H1 (cell line): ENCODE measurements at regions not wholly inside any gene's neighbourhood (a gene's known extent, or its start where the extent isn't known, plus 50 kb on each side); places are given as distances from the start of the nearest gene placed in this dataset.

Experiments
- CTCF ChIA-PET: fragments of 300-600 bp; sonication (Branson Sonifier 250); formaldehyde crosslinking; loops from one replicate; lab custom pipeline; 2021; ENCODE audit not compliant: partially characterized antibody; lab: Charles Lee
- POLR2A ChIA-PET: fragments of 300-600 bp; sonication (Branson Sonifier 250); formaldehyde crosslinking; loops from one replicate; lab custom pipeline; 2021; ENCODE audit warnings: inconsistent platforms; ENCODE audit not compliant: partially characterized antibody; lab: Charles Lee
- DNase-seq, 2 experiments: peaks; one replicate each; pipeline versions ENCODE4 v3.0.0 to v3.0.0-alpha.2; 2010 to 2022; ENCODE audit warnings: low spot score in 2 of 2, low read depth in 1 of 2, mixed read lengths in 1 of 2
- FAIRE-seq: peaks from 2 replicates; lab custom pipeline; 2011; peaks lifted over from hg19 to GRCh38; lab: Jason Lieb, UNC
- H2AFZ ChIP-seq: 2 replicates; pipeline ENCODE4 v1.8.1; 2012; ENCODE audit warnings: low read length, inconsistent platforms
- H2AK5ac ChIP-seq: 2 replicates; pipeline ENCODE4 v1.6.1; 2013; ENCODE audit warnings: low read depth, low read length
- H2BK120ac ChIP-seq: replicated peaks from 2 replicates; pipeline ENCODE3; 2013; ENCODE audit warnings: low read depth, low read length, inconsistent platforms
- H2BK12ac ChIP-seq: 2 replicates; pipeline ENCODE4 v1.6.1; 2013; ENCODE audit warnings: low read depth, low read length
- H2BK15ac ChIP-seq: 2 replicates; pipeline ENCODE4 v1.6.1; 2013; ENCODE audit warnings: low read length
- H2BK20ac ChIP-seq: 2 replicates; pipeline ENCODE4 v1.6.1; 2013; ENCODE audit warnings: low read length
- H2BK5ac ChIP-seq: 2 replicates; pipeline ENCODE4 v1.6.1; 2013; ENCODE audit warnings: low read depth, low read length
- H3K14ac ChIP-seq: 2 replicates; pipeline ENCODE4 v1.6.1; 2013; ENCODE audit warnings: inconsistent platforms; ENCODE audit not compliant: insufficient read length
- H3K18ac ChIP-seq: 2 replicates; pipeline ENCODE4 v1.6.1; 2013; ENCODE audit warnings: low read length; ENCODE audit errors: extremely low read depth
- H3K23ac ChIP-seq: 2 replicates; pipeline ENCODE4 v1.6.1; 2013; ENCODE audit warnings: inconsistent platforms; ENCODE audit not compliant: insufficient read length
- H3K23me2 ChIP-seq: 2 replicates; pipeline ENCODE4 v1.6.1; 2013; ENCODE audit warnings: low read depth, low read length
- H3K27ac ChIP-seq: 2 replicates; pipeline ENCODE4 v1.6.1; 2011; ENCODE audit warnings: low read depth, low read length, inconsistent platforms
- H3K27me3 ChIP-seq, 4 experiments: replicated peaks in 1 of 4; 1 replicate in 1 of 4; 2 replicates in 3 of 4; pipeline versions ENCODE4 v1.6.1 to v1.8.1; 2011 to 2013; ENCODE audit warnings: low read length in 3 of 4, mild to moderate bottlenecking in 3 of 4, inconsistent platforms in 2 of 4, mixed read lengths in 2 of 4, moderate library complexity in 1 of 4; ENCODE audit not compliant: control insufficient read depth in 3 of 4, insufficient read depth in 3 of 4; ENCODE audit errors: extremely low read depth in 1 of 4
- H3K36me3 ChIP-seq, 4 experiments: 2 replicates each; pipeline versions ENCODE4 v1.6.1 to v1.8.1; 2011 to 2013; ENCODE audit warnings: mild to moderate bottlenecking in 4 of 4, low read length in 3 of 4, moderate library complexity in 2 of 4, control low read depth in 1 of 4, inconsistent platforms in 1 of 4; ENCODE audit not compliant: insufficient read depth in 4 of 4, control insufficient read depth in 2 of 4
- H3K4ac ChIP-seq: replicated peaks from 2 replicates; pipeline ENCODE3; 2013; ENCODE audit warnings: low read length, low read depth, mixed read lengths, inconsistent platforms; ENCODE audit not compliant: insufficient read length
- H3K4me1 ChIP-seq, 4 experiments: replicated peaks in 1 of 4; 1 replicate in 1 of 4; 2 replicates in 3 of 4; pipeline versions ENCODE4 v1.6.1 to v1.8.1; 2011 to 2013; ENCODE audit warnings: low read length in 3 of 4, inconsistent platforms in 2 of 4, mixed read lengths in 1 of 4; ENCODE audit not compliant: insufficient read depth in 4 of 4, control insufficient read depth in 3 of 4
- H3K4me2 ChIP-seq, 2 experiments: 2 replicates each; pipeline versions ENCODE4 v1.6.1 to v1.8.1; 2011 to 2013; ENCODE audit warnings: low read depth in 2 of 2, low read length in 2 of 2, control low read depth in 1 of 2, inconsistent platforms in 1 of 2, mild to moderate bottlenecking in 1 of 2; ENCODE audit not compliant: insufficient read depth in 1 of 2
- H3K4me3 ChIP-seq, 4 experiments: fragments of 200-600, 300-600 bp in 1 of 4; sonication (generic), shearing (Covaris generic), sonication (Bioruptor Twin) in 1 of 4; 2 replicates each; pipeline versions ENCODE4 v1.5.1 to v1.8.1; 2011 to 2016; ENCODE audit warnings: low read length in 4 of 4, low read depth in 3 of 4, control low read depth in 2 of 4, inconsistent platforms in 2 of 4, mild to moderate bottlenecking in 2 of 4, mixed read lengths in 1 of 4, moderate library complexity in 1 of 4; ENCODE audit not compliant: insufficient read depth in 2 of 4; ENCODE audit errors: extremely low read depth in 1 of 4
- H3K56ac ChIP-seq: replicated peaks from 2 replicates; pipeline ENCODE3; 2013; ENCODE audit warnings: low read depth, mild to moderate bottlenecking, mixed read lengths, low read length, inconsistent platforms; ENCODE audit not compliant: insufficient read length
- H3K79me1 ChIP-seq: 2 replicates; pipeline ENCODE4 v1.6.1; 2013; ENCODE audit warnings: low read depth, low read length, control low read depth
- H3K79me2 ChIP-seq, 2 experiments: 2 replicates each; pipeline versions ENCODE4 v1.6.1 to v1.8.1; 2012 to 2013; ENCODE audit warnings: low read length in 2 of 2, mild to moderate bottlenecking in 2 of 2, inconsistent platforms in 1 of 2; ENCODE audit not compliant: insufficient read depth in 2 of 2, control insufficient read depth in 1 of 2
- H3K9ac ChIP-seq, 4 experiments: replicated peaks in 1 of 4; 1 replicate in 1 of 4; 2 replicates in 3 of 4; pipeline versions ENCODE4 v1.6.1 to v1.8.1; 2011 to 2013; ENCODE audit warnings: low read depth in 3 of 4, low read length in 3 of 4, control low read depth in 2 of 4, mild to moderate bottlenecking in 2 of 4, moderate library complexity in 2 of 4, inconsistent platforms in 1 of 4; ENCODE audit errors: extremely low read depth in 1 of 4
- H3K9me3 ChIP-seq, 2 experiments: 2 replicates each; pipeline versions ENCODE4 v1.6.1 to v1.8.1; 2012 to 2013; ENCODE audit warnings: mild to moderate bottlenecking in 2 of 2, moderate library complexity in 2 of 2, control low read depth in 1 of 2, inconsistent platforms in 1 of 2, low read depth in 1 of 2, low read length in 1 of 2, mixed read lengths in 1 of 2; ENCODE audit not compliant: insufficient read depth in 2 of 2
- H4K20me1 ChIP-seq, 2 experiments: replicated peaks in 1 of 2; 2 replicates each; pipeline versions ENCODE3 to v1.8.1; 2011 to 2013; ENCODE audit warnings: inconsistent platforms in 2 of 2, low read length in 2 of 2, mild to moderate bottlenecking in 1 of 2; ENCODE audit not compliant: insufficient read depth in 2 of 2, control insufficient read depth in 1 of 2
- H4K5ac ChIP-seq: 2 replicates; pipeline ENCODE4 v1.6.1; 2013; ENCODE audit warnings: low read length, low read depth, mixed read lengths, inconsistent platforms; ENCODE audit not compliant: insufficient read length
- H4K8ac ChIP-seq: 2 replicates; pipeline ENCODE4 v1.8.0; 2013; ENCODE audit warnings: mild to moderate bottlenecking, moderate library complexity, low read length, inconsistent platforms; ENCODE audit not compliant: insufficient read depth; ENCODE audit errors: extremely low read depth
- H4K91ac ChIP-seq: replicated peaks from 2 replicates; pipeline ENCODE3; 2013; ENCODE audit warnings: low read length, mixed read lengths, inconsistent platforms; ENCODE audit not compliant: insufficient read length
- CHD2 ChIP-seq: IDR thresholded peaks from 2 replicates; pipeline ENCODE4 v1.6.1; 2012; ENCODE audit warnings: low read length, improper control_type of control experiment
- HDAC2 ChIP-seq, 2 experiments: fragments of 300-600 bp in 1 of 2; sonication (generic) in 1 of 2; IDR thresholded peaks; 2 replicates each; pipeline ENCODE4 v1.6.1; 2011 to 2012; ENCODE audit warnings: low read depth in 2 of 2, low read length in 2 of 2, mild to moderate bottlenecking in 2 of 2, moderate library complexity in 2 of 2, borderline replicate concordance in 1 of 2, inconsistent platforms in 1 of 2
- RAD21 ChIP-seq, 2 experiments: IDR thresholded peaks in 1 of 2; conservative IDR thresholded peaks in 1 of 2; 2 replicates each; pipeline ENCODE4 v1.6.1; 2011; ENCODE audit warnings: low read depth in 2 of 2, low read length in 2 of 2, improper control_type of control experiment in 1 of 2, inconsistent platforms in 1 of 2, mild to moderate bottlenecking in 1 of 2, moderate library complexity in 1 of 2
- SIN3A ChIP-seq, 2 experiments: IDR thresholded peaks in 1 of 2; conservative IDR thresholded peaks in 1 of 2; 2 replicates each; pipeline ENCODE4 v1.6.1; 2011 to 2012; ENCODE audit warnings: low read length in 2 of 2, improper control_type of control experiment in 1 of 2, low read depth in 1 of 2, mild to moderate bottlenecking in 1 of 2
- SRF ChIP-seq: IDR thresholded peaks from 2 replicates; pipeline ENCODE4 v1.6.1; 2011; ENCODE audit warnings: mild to moderate bottlenecking, low read depth, low read length, moderate library complexity
- SUZ12 ChIP-seq: fragments of 200-600 bp; sonication (generic); IDR thresholded peaks from 2 replicates; pipeline ENCODE4 v1.6.1; 2012; ENCODE audit warnings: mild to moderate bottlenecking, inconsistent platforms, low read length, moderate library complexity, mixed read lengths
- USF2 ChIP-seq: IDR thresholded peaks from 2 replicates; pipeline ENCODE4 v1.6.1; 2011; ENCODE audit warnings: low read length, improper control_type of control experiment
- ZNF274 ChIP-seq: IDR thresholded peaks from 2 replicates; pipeline ENCODE4 v1.7.0; 2012; ENCODE audit warnings: low read length, borderline replicate concordance; ENCODE audit errors: extremely low read depth
- WGBS, 2 experiments: shearing (Covaris generic) in 1 of 2; methylation state at CpG; one replicate each; pipeline versions ENCODE4 v1.1.6 to v1.1.7; 2013 to 2015; ENCODE audit warnings: low lambda C conversion rate in 2 of 2, mixed read lengths in 2 of 2, inconsistent platforms in 1 of 2, low coverage in 1 of 2, missing lambda C conversion rate in 1 of 2; ENCODE audit not compliant: insufficient replicate concordance in 2 of 2, insufficient coverage in 1 of 2, insufficient read length in 1 of 2; ENCODE audit errors: extremely low coverage in 1 of 2, missing lambda C conversion rate in 1 of 2; 5-methylcytosine and 5-hydroxymethylcytosine counted together
- TF ChIP-seq, protein P1 (sequence below): IDR thresholded peaks from 2 replicates; pipeline ENCODE4 v1.6.1; 2012; ENCODE audit warnings: low read length, inconsistent platforms
- TF ChIP-seq, protein P2 (sequence below): IDR thresholded peaks from 2 replicates; pipeline ENCODE4 v1.6.1; 2012; ENCODE audit warnings: inconsistent platforms

DNA sequence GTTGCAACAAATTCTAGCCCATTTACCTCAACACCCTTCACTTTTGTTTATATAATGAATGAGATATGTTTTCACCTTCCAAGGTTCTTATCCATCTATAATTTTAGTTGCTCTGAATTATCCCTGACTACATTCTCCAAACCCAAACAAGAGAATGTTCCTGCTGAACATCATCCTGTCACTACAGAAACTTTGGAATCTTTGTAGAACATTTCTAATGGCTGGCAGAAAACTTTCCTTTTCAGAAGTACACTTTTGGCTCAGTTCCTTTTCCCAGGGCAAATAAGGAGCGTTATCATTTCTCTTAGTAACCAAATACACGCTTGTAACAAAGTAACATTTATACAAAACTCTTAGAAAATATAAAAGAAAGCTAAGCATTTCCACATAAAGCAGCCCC is 860.6 kb upstream of the SEMA6A start:
- no peaks in the 10 kb centered on the region for H3K23me2 ChIP-seq
- H2BK12ac ChIP-seq = no peak overlapping the region
- H4K20me1 ChIP-seq = no peaks in the 10 kb centered on the region
- no peak overlapping the region for H3K27ac ChIP-seq
- no peak overlapping the region for H4K91ac ChIP-seq
- no peaks in the 10 kb centered on the region for H3K9me3 ChIP-seq
- ChIA-PET POLR2A (no interaction called here), CTCF (interaction anchor here (1.3 to 12.6 kb wide), 2 partner anchors 11 to 18 kb away, joined by 3 to 88 read pairs; no protein-coding TSS in a partner anchor)
- H3K18ac ChIP-seq = no peak overlapping the region
- no peak overlapping the region for H3K9ac ChIP-seq
- H4K5ac ChIP-seq = no peak overlapping the region
- H3K23ac ChIP-seq = no peak overlapping the region
- no peak for FAIRE-seq
- DNase-seq = no peak
- no peak overlapping the region for H3K4me2 ChIP-seq
- no peaks in the 10 kb centered on the region for H3K36me3 ChIP-seq
- H3K56ac ChIP-seq = no peak overlapping the region
- peaks cover 0 to 5% (median 1%) of the 10 kb centered on the region in 4 experiments; a peak in 3 of 7 replicates for H3K4me1 ChIP-seq
- no peak overlapping the region for H2BK20ac ChIP-seq
- H3K14ac ChIP-seq = no peak overlapping the region
- H2BK15ac ChIP-seq = no peak overlapping the region
- no peak overlapping the region for H2BK5ac ChIP-seq
- H3K4me3 ChIP-seq = no peak overlapping the region
- H3K27me3 ChIP-seq = no peaks in the 10 kb centered on the region
- no peak overlapping the region for H3K4ac ChIP-seq
- no peaks in the 10 kb centered on the region for H3K79me2 ChIP-seq
- H2BK120ac ChIP-seq = no peak overlapping the region
- 81% methylated on average over 2 of the region's 2 CpGs; no CpG with 5 or more reads in 1 of the 2 experiments for WGBS, 2 experiments
- H2AK5ac ChIP-seq = no peak overlapping the region
- H4K8ac ChIP-seq = no peak overlapping the region
- no peaks in the 10 kb centered on the region for H3K79me1 ChIP-seq
- H2AFZ ChIP-seq = no peak overlapping the region
- TF ChIP-seq USF2 (no peak), ZNF274 (no peak), HDAC2 (IDR thresholded peaks at IDR 0.05; ENCODE audit: borderline replicate concordance in 1 of 2, low read depth in 2 of 2, low read length in 2 of 2) (no peak), RAD21 (IDR thresholded peaks at IDR 0.05 in 1 of 2, conservative IDR thresholded peaks at IDR 0.05 in 1 of 2; ENCODE audit: low read depth in 2 of 2, low read length in 2 of 2) (no peak), CHD2 (no peak), SIN3A (conservative IDR thresholded peaks at IDR 0.05 in 1 of 2, IDR thresholded peaks at IDR 0.05 in 1 of 2; ENCODE audit: low read depth in 1 of 2, low read length in 2 of 2) (no peak), SRF (no peak), SUZ12 (no peak)
- TF ChIP-seq, protein P1, sequence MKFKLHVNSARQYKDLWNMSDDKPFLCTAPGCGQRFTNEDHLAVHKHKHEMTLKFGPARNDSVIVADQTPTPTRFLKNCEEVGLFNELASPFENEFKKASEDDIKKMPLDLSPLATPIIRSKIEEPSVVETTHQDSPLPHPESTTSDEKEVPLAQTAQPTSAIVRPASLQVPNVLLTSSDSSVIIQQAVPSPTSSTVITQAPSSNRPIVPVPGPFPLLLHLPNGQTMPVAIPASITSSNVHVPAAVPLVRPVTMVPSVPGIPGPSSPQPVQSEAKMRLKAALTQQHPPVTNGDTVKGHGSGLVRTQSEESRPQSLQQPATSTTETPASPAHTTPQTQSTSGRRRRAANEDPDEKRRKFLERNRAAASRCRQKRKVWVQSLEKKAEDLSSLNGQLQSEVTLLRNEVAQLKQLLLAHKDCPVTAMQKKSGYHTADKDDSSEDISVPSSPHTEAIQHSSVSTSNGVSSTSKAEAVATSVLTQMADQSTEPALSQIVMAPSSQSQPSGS = no peak
- TF ChIP-seq, protein P2, sequence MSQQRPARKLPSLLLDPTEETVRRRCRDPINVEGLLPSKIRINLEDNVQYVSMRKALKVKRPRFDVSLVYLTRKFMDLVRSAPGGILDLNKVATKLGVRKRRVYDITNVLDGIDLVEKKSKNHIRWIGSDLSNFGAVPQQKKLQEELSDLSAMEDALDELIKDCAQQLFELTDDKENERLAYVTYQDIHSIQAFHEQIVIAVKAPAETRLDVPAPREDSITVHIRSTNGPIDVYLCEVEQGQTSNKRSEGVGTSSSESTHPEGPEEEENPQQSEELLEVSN = no peak
